ENCODE measurements at regions not wholly inside any gene's neighbourhood (a gene's known extent, or its start where the extent isn't known, plus 50 kb on each side); places are given as distances from the start of the nearest gene placed in this dataset. TPM values are rescaled to one million over a fixed set of nuclear protein-coding genes. Genes with fewer than 3 reads are reported as not detected.
A peak's percentile ranks its signal among the peaks of the same experiment; 100 is the strongest.

DNA sequence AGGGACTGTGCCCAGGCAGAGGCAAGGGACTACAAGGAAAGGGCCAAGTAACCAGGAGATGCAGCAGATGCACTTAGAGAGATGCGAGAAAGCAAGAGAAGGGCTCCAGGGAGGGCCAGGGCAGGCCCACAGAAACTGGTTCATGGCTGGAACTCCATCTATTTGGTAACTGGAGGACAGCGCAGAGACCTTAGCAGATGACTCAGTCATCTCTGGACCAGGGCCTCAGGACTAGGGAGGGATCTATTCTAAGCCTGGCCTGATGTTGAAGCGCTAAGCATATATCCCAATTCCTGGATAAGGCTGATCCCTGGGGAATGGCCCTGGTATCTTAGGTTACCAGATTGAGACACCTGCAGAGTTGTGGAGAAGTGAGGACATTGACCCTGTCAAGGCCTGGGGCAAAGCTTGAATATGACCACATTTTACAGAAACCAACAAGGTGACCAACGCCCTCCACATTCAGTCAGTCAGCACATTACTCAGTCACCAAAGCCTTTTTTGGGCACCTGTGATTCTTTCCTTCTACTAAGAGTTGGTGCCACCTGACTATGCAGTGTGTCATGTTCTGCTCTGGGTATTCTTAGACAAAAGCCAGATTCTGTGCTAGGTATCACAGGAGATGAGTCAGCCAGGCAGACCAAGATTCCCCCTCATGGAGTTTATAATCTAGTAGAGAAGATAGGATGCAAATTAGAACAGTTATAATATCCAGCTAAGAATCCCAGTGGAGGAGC lies 68.4 kb upstream of the SLCO3A1 start:
- no peaks in the 10 kb centered on the region for H3K36me3 ChIP-seq (ENCODE audit: control insufficient read depth in 3 of 3, insufficient read depth in 3 of 3, low read length in 3 of 3)
- H3K9ac ChIP-seq (ENCODE audit: low read depth in 1 of 3, low read length in 3 of 3): no peak overlapping the region
- H3K27me3 ChIP-seq (ENCODE audit: control insufficient read depth in 3 of 3, insufficient read depth in 3 of 3, low read length in 3 of 3): no peaks in the 10 kb centered on the region
- no peak overlapping the region for H3K4me3 ChIP-seq (ENCODE audit: low read length in 3 of 3)
- H3K4me1 ChIP-seq (ENCODE audit: control insufficient read depth in 3 of 3, insufficient read depth in 3 of 3, low read length in 3 of 3): peaks cover 5 to 9% (median 6%) of the 10 kb centered on the region in 3 donors
- H3K27ac ChIP-seq (ENCODE audit: low read depth, low read length): no peak overlapping the region
- no peaks in the 10 kb centered on the region for H3K9me3 ChIP-seq (ENCODE audit: control insufficient read depth in 3 of 3, low read length in 3 of 3)

GRCh38 chr15:91787198-91787597 lies 66.3 kb upstream of the SLCO3A1 start:
- no peaks in the 10 kb centered on the region for H3K36me3 ChIP-seq (ENCODE audit: control insufficient read depth in 3 of 3, insufficient read depth in 3 of 3, low read length in 3 of 3)
- H3K4me3 ChIP-seq (ENCODE audit: low read length in 3 of 3): no peak overlapping the region
- H3K27ac ChIP-seq (ENCODE audit: low read depth, low read length): no peak overlapping the region
- no peaks in the 10 kb centered on the region for H3K27me3 ChIP-seq (ENCODE audit: control insufficient read depth in 3 of 3, insufficient read depth in 3 of 3, low read length in 3 of 3)
- peaks cover 5 to 8% (median 6%) of the 10 kb centered on the region in 3 donors for H3K4me1 ChIP-seq (ENCODE audit: control insufficient read depth in 3 of 3, insufficient read depth in 3 of 3, low read length in 3 of 3)
- H3K9me3 ChIP-seq (ENCODE audit: control insufficient read depth in 3 of 3, low read length in 3 of 3): no peaks in the 10 kb centered on the region
- H3K9ac ChIP-seq (ENCODE audit: low read depth in 1 of 3, low read length in 3 of 3): no peak overlapping the region

DNA sequence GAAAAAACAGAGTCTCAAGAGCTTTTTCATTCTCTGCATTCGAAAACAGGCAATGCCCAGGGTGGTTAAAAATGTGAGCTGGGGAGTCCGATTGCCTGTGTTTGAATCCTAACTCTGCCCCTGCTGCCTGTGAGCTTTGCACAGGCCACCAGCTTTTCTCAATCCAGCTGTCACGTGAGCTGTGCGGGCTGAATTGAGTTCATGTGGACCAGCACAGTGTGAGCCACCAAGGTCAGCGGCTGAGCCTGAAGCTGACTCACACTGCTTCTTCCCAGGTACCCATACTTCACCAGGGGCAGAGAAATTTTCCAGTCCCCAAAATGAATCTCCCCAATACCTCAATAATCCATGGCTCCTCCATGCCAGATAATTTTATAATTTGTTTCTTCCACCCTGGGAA lies 64.4 kb upstream of the SLCO3A1 start:
- Histone ChIP-seq H3K9ac (ENCODE audit: low read depth in 1 of 3, low read length in 3 of 3) (no peak overlapping the region), H3K27me3 (ENCODE audit: control insufficient read depth in 3 of 3, insufficient read depth in 3 of 3, low read length in 3 of 3) (no peaks in the 10 kb centered on the region), H3K4me3 (ENCODE audit: low read length in 3 of 3) (no peak overlapping the region), H3K36me3 (ENCODE audit: control insufficient read depth in 3 of 3, insufficient read depth in 3 of 3, low read length in 3 of 3) (no peaks in the 10 kb centered on the region), H3K9me3 (ENCODE audit: control insufficient read depth in 3 of 3, low read length in 3 of 3) (no peaks in the 10 kb centered on the region), H3K27ac (ENCODE audit: low read depth, low read length) (no peak overlapping the region), H3K4me1 (ENCODE audit: control insufficient read depth in 3 of 3, insufficient read depth in 3 of 3, low read length in 3 of 3) (no peaks in the 10 kb centered on the region)

DNA sequence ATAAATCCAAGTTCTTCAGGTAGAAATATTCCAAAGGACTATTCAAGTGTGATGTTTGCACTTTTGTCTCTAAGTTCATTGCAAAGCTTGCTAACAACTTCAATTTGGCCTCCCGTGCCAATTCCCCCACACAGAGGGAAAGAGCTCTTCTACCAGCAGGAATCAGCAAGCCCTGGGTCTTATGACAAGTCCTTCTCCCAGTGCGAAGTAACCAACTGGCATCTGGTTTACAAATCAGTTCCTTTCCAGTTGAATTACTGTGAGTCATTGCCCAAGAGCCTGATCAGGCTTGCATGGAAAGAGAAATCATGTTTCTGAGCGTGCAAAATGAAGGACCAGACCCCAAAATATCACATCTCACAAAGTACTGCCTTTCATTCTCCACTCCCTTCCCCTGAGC lies 62.7 kb upstream of the SLCO3A1 start:
- Histone ChIP-seq H3K4me1 (ENCODE audit: control insufficient read depth in 3 of 3, insufficient read depth in 3 of 3, low read length in 3 of 3) (no peaks in the 10 kb centered on the region), H3K9me3 (ENCODE audit: control insufficient read depth in 3 of 3, low read length in 3 of 3) (no peaks in the 10 kb centered on the region), H3K4me3 (ENCODE audit: low read length in 3 of 3) (no peak overlapping the region), H3K9ac (ENCODE audit: low read depth in 1 of 3, low read length in 3 of 3) (no peak overlapping the region), H3K27ac (ENCODE audit: low read depth, low read length) (no peak overlapping the region), H3K36me3 (ENCODE audit: control insufficient read depth in 3 of 3, insufficient read depth in 3 of 3, low read length in 3 of 3) (no peaks in the 10 kb centered on the region), H3K27me3 (ENCODE audit: control insufficient read depth in 3 of 3, insufficient read depth in 3 of 3, low read length in 3 of 3) (no peaks in the 10 kb centered on the region)

DNA sequence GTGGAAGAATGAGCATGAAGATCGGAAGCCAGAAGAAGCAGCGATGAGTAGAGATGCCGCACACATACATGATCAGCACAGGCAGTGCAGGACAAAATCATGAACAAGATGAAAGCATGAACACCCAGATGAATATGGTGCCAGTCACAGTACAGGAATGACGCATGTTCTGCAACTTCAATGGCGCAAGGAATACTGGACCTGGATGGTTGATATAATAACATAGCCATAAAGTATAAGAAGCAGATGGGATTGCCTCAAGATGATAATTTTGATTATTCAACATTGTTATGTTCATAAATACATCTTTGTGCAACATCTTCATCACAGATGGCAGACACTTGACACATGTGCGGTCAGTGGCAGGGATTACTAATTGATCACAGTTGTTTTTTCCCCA lies 59.7 kb upstream of the SLCO3A1 start:
- no peaks in the 10 kb centered on the region for H3K4me1 ChIP-seq (ENCODE audit: control insufficient read depth in 3 of 3, insufficient read depth in 3 of 3, low read length in 3 of 3)
- H3K9me3 ChIP-seq (ENCODE audit: control insufficient read depth in 3 of 3, low read length in 3 of 3): no peaks in the 10 kb centered on the region
- no peak overlapping the region for H3K27ac ChIP-seq (ENCODE audit: low read depth, low read length)
- H3K36me3 ChIP-seq (ENCODE audit: control insufficient read depth in 3 of 3, insufficient read depth in 3 of 3, low read length in 3 of 3): no peaks in the 10 kb centered on the region
- H3K9ac ChIP-seq (ENCODE audit: low read depth in 1 of 3, low read length in 3 of 3): no peak overlapping the region
- no peaks in the 10 kb centered on the region for H3K27me3 ChIP-seq (ENCODE audit: control insufficient read depth in 3 of 3, insufficient read depth in 3 of 3, low read length in 3 of 3)
- no peak overlapping the region for H3K4me3 ChIP-seq (ENCODE audit: low read length in 3 of 3)

- no peak overlapping the region for H3K9ac ChIP-seq (ENCODE audit: low read depth in 1 of 3, low read length in 3 of 3)
- no peak overlapping the region for H3K27ac ChIP-seq (ENCODE audit: low read depth, low read length)
- H3K9me3 ChIP-seq (ENCODE audit: control insufficient read depth in 3 of 3, low read length in 3 of 3): no peaks in the 10 kb centered on the region
- no peaks in the 10 kb centered on the region for H3K4me1 ChIP-seq (ENCODE audit: control insufficient read depth in 3 of 3, insufficient read depth in 3 of 3, low read length in 3 of 3)
- no peaks in the 10 kb centered on the region for H3K36me3 ChIP-seq (ENCODE audit: control insufficient read depth in 3 of 3, insufficient read depth in 3 of 3, low read length in 3 of 3)
- H3K27me3 ChIP-seq (ENCODE audit: control insufficient read depth in 3 of 3, insufficient read depth in 3 of 3, low read length in 3 of 3): no peaks in the 10 kb centered on the region
- no peak overlapping the region for H3K4me3 ChIP-seq (ENCODE audit: low read length in 3 of 3)
Observed at GRCh38 chr15:91795235-91795634, 58.3 kb upstream of the SLCO3A1 start.

DNA sequence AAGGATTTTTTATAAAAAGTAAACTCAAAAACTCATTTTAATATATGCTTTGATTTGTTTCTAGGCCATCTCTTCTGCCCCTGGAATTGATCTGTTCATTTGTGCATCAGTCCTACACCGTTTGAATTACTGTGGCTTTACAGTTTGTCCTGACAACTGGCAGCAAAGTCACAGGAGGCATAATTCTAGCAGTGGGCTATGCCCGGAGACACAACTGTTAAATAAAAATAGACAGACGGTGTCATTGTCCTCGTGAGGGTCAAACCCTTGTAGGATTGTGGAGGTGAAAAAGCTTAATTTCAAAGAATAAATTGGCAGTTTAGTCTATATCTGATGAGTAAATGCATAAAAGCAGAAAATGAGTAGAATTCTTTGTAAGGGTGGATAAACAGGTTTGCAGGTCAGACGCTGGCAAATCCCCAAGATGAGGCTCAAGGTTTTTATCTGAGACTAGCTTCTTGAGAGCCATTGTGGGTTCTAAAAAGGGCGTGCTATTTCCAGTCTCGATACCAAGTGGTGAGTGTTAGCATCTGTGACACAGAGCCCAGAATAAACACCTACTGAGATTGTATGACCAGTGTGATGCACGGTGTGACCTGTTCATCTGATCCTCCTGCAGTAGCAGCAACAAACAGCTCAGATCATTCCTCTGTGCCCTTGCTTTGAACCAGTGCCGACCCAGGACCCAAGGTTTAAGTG lies 51.5 kb upstream of the SLCO3A1 start:
- Histone ChIP-seq H3K27ac (ENCODE audit: low read depth, low read length) (peak overlapping the region; percentile 42), H3K9me3 (ENCODE audit: control insufficient read depth in 3 of 3, low read length in 3 of 3) (no peaks in the 10 kb centered on the region), H3K36me3 (ENCODE audit: control insufficient read depth in 3 of 3, insufficient read depth in 3 of 3, low read length in 3 of 3) (no peaks in the 10 kb centered on the region), H3K4me1 (ENCODE audit: control insufficient read depth in 3 of 3, insufficient read depth in 3 of 3, low read length in 3 of 3) (peaks cover 0 to 6% (median 6%) of the 10 kb centered on the region in 3 donors), H3K27me3 (ENCODE audit: control insufficient read depth in 3 of 3, insufficient read depth in 3 of 3, low read length in 3 of 3) (no peaks in the 10 kb centered on the region), H3K4me3 (ENCODE audit: low read length in 3 of 3) (no peak overlapping the region), H3K9ac (ENCODE audit: low read depth in 1 of 3, low read length in 3 of 3) (no peak overlapping the region)

- peaks cover 0 to 6% (median 6%) of the 10 kb centered on the region in 3 donors for H3K4me1 ChIP-seq (ENCODE audit: control insufficient read depth in 3 of 3, insufficient read depth in 3 of 3, low read length in 3 of 3)
- H3K9ac ChIP-seq (ENCODE audit: low read depth in 1 of 3, low read length in 3 of 3): no peak overlapping the region
- H3K27ac ChIP-seq (ENCODE audit: low read depth, low read length): no peak overlapping the region
- H3K27me3 ChIP-seq (ENCODE audit: control insufficient read depth in 3 of 3, insufficient read depth in 3 of 3, low read length in 3 of 3): no peaks in the 10 kb centered on the region
- no peaks in the 10 kb centered on the region for H3K9me3 ChIP-seq (ENCODE audit: control insufficient read depth in 3 of 3, low read length in 3 of 3)
- no peak overlapping the region for H3K4me3 ChIP-seq (ENCODE audit: low read length in 3 of 3)
- no peaks in the 10 kb centered on the region for H3K36me3 ChIP-seq (ENCODE audit: control insufficient read depth in 3 of 3, insufficient read depth in 3 of 3, low read length in 3 of 3)
Observed at GRCh38 chr15:91803260-91803659, 50.2 kb upstream of the SLCO3A1 start.

Small RNA genes in the stretch of these regions (small RNA-seq; reads per million reads assigned to genes)
- gene AC107958.1: not detected

Data from skeletal muscle tissue (tissue), 4 donors.